K562 (cell line): ENCODE measurements at regions not wholly inside any gene's neighbourhood (a gene's known extent, or its start where the extent isn't known, plus 50 kb on each side); places are given as distances from the start of the nearest gene placed in this dataset.

Source experiments
- ATF4 ChIP-seq: fragments of 450-650 bp; formaldehyde crosslinking; IDR thresholded peaks from 2 replicates; pipeline ENCODE4 v1.4.0; 2022; ENCODE audit warnings: mild to moderate bottlenecking, moderate library complexity
- CBX3 ChIP-seq, 2 experiments: IDR thresholded peaks; 1 replicate in 1 of 2; 2 replicates in 1 of 2; pipeline ENCODE4 v1.6.1; 2012; ENCODE audit warnings: inconsistent platforms in 2 of 2, low read length in 2 of 2, borderline replicate concordance in 1 of 2, control low read depth in 1 of 2
- CREB1 ChIP-seq, 2 experiments: sonication (generic) in 1 of 2; formaldehyde crosslinking in 1 of 2; IDR thresholded peaks; 2 replicates each; pipeline versions ENCODE4 v1.6.1 to v1.8.0; 2012 to 2022; ENCODE audit warnings: inconsistent platforms in 1 of 2, mild to moderate bottlenecking in 1 of 2, missing genetic modification reagents in 1 of 2, moderate library complexity in 1 of 2
- CSDE1 ChIP-seq, 2 experiments: fragments of 450-650 bp; IDR thresholded peaks; 2 replicates each; pipeline ENCODE4 v1.6.1; 2016; ENCODE audit warnings: mild to moderate bottlenecking in 1 of 2
- DPF2 ChIP-seq: fragments of 450-650 bp; IDR thresholded peaks from 2 replicates; pipeline ENCODE4 v1.6.1; 2016
- E2F8 ChIP-seq: fragments of 450-650 bp; IDR thresholded peaks from 2 replicates; pipeline ENCODE4 v1.7.1; 2018; ENCODE audit warnings: mild to moderate bottlenecking, low read depth; ENCODE audit not compliant: partially characterized antibody
- ETV6 ChIP-seq, 3 experiments: fragments of 150-350 bp in 1 of 3; sonication (generic) in 1 of 3; formaldehyde crosslinking in 1 of 3; IDR thresholded peaks; 2 replicates each; pipeline versions ENCODE4 v1.6.1 to v1.8.0; 2014 to 2022; ENCODE audit warnings: borderline replicate concordance in 2 of 3, low read depth in 2 of 3, antibody characterized with exemption in 1 of 3, low read length in 1 of 3, mild to moderate bottlenecking in 1 of 3, missing genetic modification reagents in 1 of 3
- HDAC1 ChIP-seq, 2 experiments: fragments of 450-650 bp; IDR thresholded peaks; 2 replicates each; pipeline ENCODE4 v1.6.1; 2016 to 2017; ENCODE audit warnings: inconsistent platforms in 1 of 2, mild to moderate bottlenecking in 1 of 2, moderate library complexity in 1 of 2
- HMG20A ChIP-seq: fragments of 450-650 bp; formaldehyde crosslinking; conservative IDR thresholded peaks from 2 replicates; pipeline ENCODE4 v1.4.0; 2020; ENCODE audit warnings: mild to moderate bottlenecking, mixed read lengths
- JUND ChIP-seq, 2 experiments: IDR thresholded peaks; 2 replicates in 1 of 2; 3 replicates in 1 of 2; pipeline ENCODE4 v1.6.1; 2011; ENCODE audit warnings: borderline replicate concordance in 2 of 2, low read depth in 2 of 2, low read length in 2 of 2, improper control_type of control experiment in 1 of 2, missing biosample characterization in 1 of 2, missing genetic modification characterization in 1 of 2, missing genetic modification reagents in 1 of 2
- MCM2 ChIP-seq: fragments of 450-650 bp; IDR thresholded peaks from 2 replicates; pipeline ENCODE4 v1.6.1; 2017; ENCODE audit warnings: low read depth, mild to moderate bottlenecking
- SMAD3 ChIP-seq: fragments of 450-650 bp; formaldehyde crosslinking; conservative IDR thresholded peaks from 2 replicates; pipeline ENCODE4 v1.4.0; 2020; ENCODE audit warnings: mild to moderate bottlenecking
- SPI1 ChIP-seq: IDR thresholded peaks from 2 replicates; pipeline ENCODE4 v1.6.1; 2011; ENCODE audit warnings: low read depth, low read length, control low read depth, borderline replicate concordance
- TAF1 ChIP-seq: IDR thresholded peaks from 2 replicates; pipeline ENCODE4 v1.6.1; 2011; ENCODE audit warnings: mild to moderate bottlenecking, low read length, moderate library complexity; ENCODE audit not compliant: insufficient read depth, control insufficient read depth, severe bottlenecking; ENCODE audit errors: extremely low read depth
- THRB ChIP-seq: fragments of 450-650 bp; formaldehyde crosslinking; conservative IDR thresholded peaks from 2 replicates; pipeline ENCODE4 v1.4.0; 2022; ENCODE audit warnings: mild to moderate bottlenecking, missing genetic modification characterization
- ZFPM2 ChIP-seq: fragments of 250-450 bp; sonication (Bioruptor Pico); IDR thresholded peaks from 2 replicates; pipeline ENCODE4 v1.5.1; 2022; ENCODE audit warnings: mild to moderate bottlenecking
- ZNF197 ChIP-seq: fragments of 200-800 bp; sonication (Bioruptor generic); IDR thresholded peaks from 2 replicates; pipeline ENCODE4 v1.6.1; 2016; ENCODE audit warnings: low read depth, missing genetic modification characterization, missing compliant biosample characterization
- ZNF512 ChIP-seq: IDR thresholded peaks from 2 replicates; pipeline ENCODE4 v1.6.1; 2016; ENCODE audit warnings: missing genetic modification characterization, missing compliant biosample characterization
- ZNF780A ChIP-seq: fragments of 250-450 bp; sonication (Bioruptor Pico); IDR thresholded peaks from 2 replicates; pipeline ENCODE4 v1.5.0; 2021; ENCODE audit warnings: mild to moderate bottlenecking

GRCh38 chr9:94030318-94031179 is 53.7 kb upstream of the PTPDC1 start (continued):
- TF ChIP-seq ETV6 (IDR thresholded peaks at IDR 0.05; ENCODE audit: borderline replicate concordance in 1 of 2, low read depth in 2 of 2, low read length in 1 of 2) (no peak), ETV6 (CRISPR knock-in tag; IDR thresholded peaks at IDR 0.05; ENCODE audit: borderline replicate concordance) (no peak), CSDE1 (IDR thresholded peaks at IDR 0.05) (0 out of 4 replicates have a peak, but pooled peaks of 1 of the 2 experiments have one; percentile 50), CBX3 (IDR thresholded peaks at IDR 0.05; ENCODE audit: borderline replicate concordance in 1 of 2, low read length in 2 of 2) (peak in 1 of 2 experiments; percentile 45; a peak in 1 of 3 replicates), ZFPM2 (CRISPR knock-in tag) (no peak), DPF2 (no peak; the same call in 1 of the 2 replicates), SMAD3 (0 out of 2 replicates have a peak, but pooled peaks have one; percentile 31), ZNF197 (CRISPR knock-in tag) (no peak), SPI1 (no peak), E2F8 (no peak), ATF4 (CRISPR knock-in tag) (no peak), THRB (peak; percentile 77; the same call in 1 of the 2 replicates), HDAC1 (IDR thresholded peaks at IDR 0.05) (peak in 1 of 2 experiments; percentile 80; a peak in 2 of 4 replicates), TAF1 (peak; percentile 81), CREB1 (IDR thresholded peaks at IDR 0.05) (peak; percentile 54; the same call in 1 of the 2 replicates), CREB1 (CRISPR knock-in tag; IDR thresholded peaks at IDR 0.05) (peak; percentile 71), JUND (IDR thresholded peaks at IDR 0.05; ENCODE audit: borderline replicate concordance, low read depth, low read length) (peak; percentile 43; the same call in 1 of the 2 replicates), JUND (tag; IDR thresholded peaks at IDR 0.05; ENCODE audit: borderline replicate concordance, low read depth, low read length) (peak; percentile 12; the same call in 1 of the 3 replicates), ZNF512 (tag) (no peak), ZNF780A (CRISPR knock-in tag) (no peak), MCM2 (no peak), HMG20A (CRISPR knock-in tag) (0 out of 2 replicates have a peak, but pooled peaks have one; percentile 26)
